ENCODE measurements at regions not wholly inside any gene's neighbourhood (a gene's known extent, or its start where the extent isn't known, plus 50 kb on each side); places are given as distances from the start of the nearest gene placed in this dataset.

GRCh38 chr10:71136036-71136721, 76.2 kb upstream of the UNC5B start:
- Histone ChIP-seq H3K4me3 (no peak overlapping the region), H3K36me3 (no peaks in the 10 kb centered on the region), H3K27ac (no peak overlapping the region), H3K27me3 (no peaks in the 10 kb centered on the region), H3K9me3 (replicated peaks) (no peaks in the 10 kb centered on the region), H3K4me1 (no peaks in the 10 kb centered on the region; the same call in 1 of the 2 replicates)
- DNase-seq = no peak

- H3K36me3 ChIP-seq = no peaks in the 10 kb centered on the region
- no peak for DNase-seq
- H3K27me3 ChIP-seq = no peaks in the 10 kb centered on the region
- no peak overlapping the region for H3K4me3 ChIP-seq
- H3K4me1 ChIP-seq = no peaks in the 10 kb centered on the region; the same call in 1 of the 2 replicates
- H3K27ac ChIP-seq = no peak overlapping the region
- no peaks in the 10 kb centered on the region for H3K9me3 ChIP-seq (replicated peaks)
Measured at GRCh38 chr10:71137701-71138100, 74.7 kb upstream of the UNC5B start.

GRCh38 chr10:71138166-71138830, 74.1 kb upstream of the UNC5B start:
- no peak for DNase-seq
- Histone ChIP-seq H3K4me1 (no peaks in the 10 kb centered on the region), H3K36me3 (no peaks in the 10 kb centered on the region)

GRCh38 chr10:71141528-71141927, 70.8 kb upstream of the UNC5B start:
- Histone ChIP-seq H3K4me3 (no peak overlapping the region), H3K4me1 (no peaks in the 10 kb centered on the region), H3K27me3 (no peaks in the 10 kb centered on the region), H3K27ac (no peak overlapping the region), H3K36me3 (no peaks in the 10 kb centered on the region), H3K9me3 (replicated peaks) (no peaks in the 10 kb centered on the region)
- DNase-seq = no peak

More at GRCh38 chr10:71138166-71138830, 74.1 kb upstream of the UNC5B start:
- Histone ChIP-seq H3K27me3 (no peaks in the 10 kb centered on the region), H3K4me3 (no peak overlapping the region), H3K27ac (no peak overlapping the region), H3K9me3 (replicated peaks) (no peaks in the 10 kb centered on the region)

GRCh38 chr10:71143170-71143569, 69.2 kb upstream of the UNC5B start:
- Histone ChIP-seq H3K36me3 (no peaks in the 10 kb centered on the region), H3K27me3 (no peaks in the 10 kb centered on the region), H3K4me1 (no peaks in the 10 kb centered on the region), H3K9me3 (replicated peaks) (no peaks in the 10 kb centered on the region), H3K27ac (no peak overlapping the region), H3K4me3 (no peak overlapping the region)
- DNase-seq = no peak

GRCh38 chr10:71143610-71144009, 68.8 kb upstream of the UNC5B start:
- DNase-seq = no peak
- H3K36me3 ChIP-seq = no peaks in the 10 kb centered on the region
- H3K4me1 ChIP-seq = no peaks in the 10 kb centered on the region
- no peak overlapping the region for H3K4me3 ChIP-seq
- no peaks in the 10 kb centered on the region for H3K9me3 ChIP-seq (replicated peaks)
- H3K27ac ChIP-seq = no peak overlapping the region
- no peaks in the 10 kb centered on the region for H3K27me3 ChIP-seq

- no peaks in the 10 kb centered on the region for H3K9me3 ChIP-seq (replicated peaks)
- DNase-seq = no peak
- H3K27ac ChIP-seq = no peak overlapping the region
- H3K36me3 ChIP-seq = no peaks in the 10 kb centered on the region
- H3K4me1 ChIP-seq = no peaks in the 10 kb centered on the region
- no peak overlapping the region for H3K4me3 ChIP-seq
- H3K27me3 ChIP-seq = no peaks in the 10 kb centered on the region
Measured at GRCh38 chr10:71144824-71145223, 67.5 kb upstream of the UNC5B start.

- Histone ChIP-seq H3K27me3 (no peaks in the 10 kb centered on the region), H3K4me1 (peaks cover 4% of the 10 kb centered on the region), H3K27ac (no peak overlapping the region), H3K4me3 (no peak overlapping the region), H3K9me3 (replicated peaks) (no peaks in the 10 kb centered on the region), H3K36me3 (no peaks in the 10 kb centered on the region)
- DNase-seq = no peak
Measured at GRCh38 chr10:71145352-71145945, 66.9 kb upstream of the UNC5B start.

GRCh38 chr10:71150796-71151195, 61.6 kb upstream of the UNC5B start:
- H3K27ac ChIP-seq = peak overlapping the region; percentile 43
- no peak overlapping the region for H3K4me3 ChIP-seq
- H3K36me3 ChIP-seq = no peaks in the 10 kb centered on the region
- no peaks in the 10 kb centered on the region for H3K27me3 ChIP-seq
- H3K9me3 ChIP-seq (replicated peaks) = no peaks in the 10 kb centered on the region
- DNase-seq = peak; percentile 31 to 72
- H3K4me1 ChIP-seq = peaks cover 13% of the 10 kb centered on the region

- no peak for DNase-seq
- H3K36me3 ChIP-seq = no peaks in the 10 kb centered on the region
- H3K4me3 ChIP-seq = no peak overlapping the region
- no peaks in the 10 kb centered on the region for H3K9me3 ChIP-seq (replicated peaks)
- peaks cover 13% of the 10 kb centered on the region for H3K4me1 ChIP-seq
- H3K27me3 ChIP-seq = no peaks in the 10 kb centered on the region
- H3K27ac ChIP-seq = no peak overlapping the region
Measured at GRCh38 chr10:71152043-71152442, 60.3 kb upstream of the UNC5B start.

GRCh38 chr10:71156436-71156835, 55.9 kb upstream of the UNC5B start:
- no peak overlapping the region for H3K4me3 ChIP-seq
- no peaks in the 10 kb centered on the region for H3K36me3 ChIP-seq
- no peaks in the 10 kb centered on the region for H3K27me3 ChIP-seq
- DNase-seq = no peak
- no peaks in the 10 kb centered on the region for H3K9me3 ChIP-seq (replicated peaks)
- H3K27ac ChIP-seq = no peak overlapping the region
- H3K4me1 ChIP-seq = peaks cover 1% of the 10 kb centered on the region

- no peaks in the 10 kb centered on the region for H3K36me3 ChIP-seq
- no peaks in the 10 kb centered on the region for H3K27me3 ChIP-seq
- no peak overlapping the region for H3K27ac ChIP-seq
- no peaks in the 10 kb centered on the region for H3K4me1 ChIP-seq
- H3K9me3 ChIP-seq (replicated peaks) = no peaks in the 10 kb centered on the region
- no peak for DNase-seq
- no peak overlapping the region for H3K4me3 ChIP-seq
Measured at GRCh38 chr10:71157435-71157834, 54.9 kb upstream of the UNC5B start.

- Histone ChIP-seq H3K4me1 (no peaks in the 10 kb centered on the region), H3K27me3 (no peaks in the 10 kb centered on the region), H3K36me3 (no peaks in the 10 kb centered on the region), H3K27ac (no peak overlapping the region), H3K4me3 (no peak overlapping the region), H3K9me3 (replicated peaks) (no peaks in the 10 kb centered on the region)
- no peak for DNase-seq
Measured at GRCh38 chr10:71158251-71158650, 54.1 kb upstream of the UNC5B start.

- Histone ChIP-seq H3K4me1 (no peaks in the 10 kb centered on the region), H3K27me3 (no peaks in the 10 kb centered on the region), H3K27ac (no peak overlapping the region), H3K36me3 (no peaks in the 10 kb centered on the region), H3K4me3 (no peak overlapping the region), H3K9me3 (replicated peaks) (no peaks in the 10 kb centered on the region)
- no peak for DNase-seq
Measured at GRCh38 chr10:71158902-71159301, 53.5 kb upstream of the UNC5B start.

- no peak for DNase-seq
- H3K4me3 ChIP-seq = no peak overlapping the region
- no peaks in the 10 kb centered on the region for H3K27me3 ChIP-seq
- H3K36me3 ChIP-seq = no peaks in the 10 kb centered on the region
- H3K9me3 ChIP-seq (replicated peaks) = no peaks in the 10 kb centered on the region
- H3K4me1 ChIP-seq = no peaks in the 10 kb centered on the region
- H3K27ac ChIP-seq = no peak overlapping the region
Measured at GRCh38 chr10:71159892-71160291, 52.5 kb upstream of the UNC5B start.

Measured in SJCRH30 (cell line).